ENCODE measurements at regions not wholly inside any gene's neighbourhood (a gene's known extent, or its start where the extent isn't known, plus 50 kb on each side); places are given as distances from the start of the nearest gene placed in this dataset.

DNA sequence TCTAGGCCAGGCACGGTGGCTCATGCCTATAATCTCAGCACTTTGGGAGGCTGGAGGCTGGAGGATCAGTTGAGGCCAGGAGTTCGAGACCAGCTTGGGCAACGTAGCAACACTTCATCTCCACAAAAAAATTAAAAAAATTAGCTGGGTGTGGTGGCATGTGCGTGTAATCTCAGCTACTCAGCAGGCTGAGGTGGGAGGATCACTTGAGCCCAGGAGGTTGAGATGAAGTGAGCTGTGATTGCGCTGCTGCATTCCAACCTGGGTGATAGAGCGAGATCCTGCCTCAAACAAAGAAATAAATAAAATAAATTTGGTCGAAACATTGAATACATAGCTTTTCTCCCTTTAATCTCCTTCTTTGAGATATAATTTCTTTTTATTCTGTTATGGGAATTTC lies 80.6 kb upstream of the ITGB1 start:
- TF ChIP-seq, protein P1, sequence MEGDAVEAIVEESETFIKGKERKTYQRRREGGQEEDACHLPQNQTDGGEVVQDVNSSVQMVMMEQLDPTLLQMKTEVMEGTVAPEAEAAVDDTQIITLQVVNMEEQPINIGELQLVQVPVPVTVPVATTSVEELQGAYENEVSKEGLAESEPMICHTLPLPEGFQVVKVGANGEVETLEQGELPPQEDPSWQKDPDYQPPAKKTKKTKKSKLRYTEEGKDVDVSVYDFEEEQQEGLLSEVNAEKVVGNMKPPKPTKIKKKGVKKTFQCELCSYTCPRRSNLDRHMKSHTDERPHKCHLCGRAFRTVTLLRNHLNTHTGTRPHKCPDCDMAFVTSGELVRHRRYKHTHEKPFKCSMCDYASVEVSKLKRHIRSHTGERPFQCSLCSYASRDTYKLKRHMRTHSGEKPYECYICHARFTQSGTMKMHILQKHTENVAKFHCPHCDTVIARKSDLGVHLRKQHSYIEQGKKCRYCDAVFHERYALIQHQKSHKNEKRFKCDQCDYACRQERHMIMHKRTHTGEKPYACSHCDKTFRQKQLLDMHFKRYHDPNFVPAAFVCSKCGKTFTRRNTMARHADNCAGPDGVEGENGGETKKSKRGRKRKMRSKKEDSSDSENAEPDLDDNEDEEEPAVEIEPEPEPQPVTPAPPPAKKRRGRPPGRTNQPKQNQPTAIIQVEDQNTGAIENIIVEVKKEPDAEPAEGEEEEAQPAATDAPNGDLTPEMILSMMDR (IDR thresholded peaks at IDR 0.05; ENCODE audit: low read depth, low read length): no peak
- TF ChIP-seq EZH2phosphoT487 (IDR thresholded peaks at IDR 0.05; ENCODE audit: low read depth): no peak
